Ishikawa (cell line): ENCODE measurements at regions not wholly inside any gene's neighbourhood (a gene's known extent, or its start where the extent isn't known, plus 50 kb on each side); places are given as distances from the start of the nearest gene placed in this dataset.

ENCODE experiments used
- CEBPB ChIP-seq: IDR thresholded peaks from 2 replicates; pipeline ENCODE4 v1.6.1; 2012
- CREB1 ChIP-seq: IDR thresholded peaks from 2 replicates; pipeline ENCODE4 v1.6.1; 2012; ENCODE audit warnings: low read depth
- EGR1 ChIP-seq: IDR thresholded peaks from 2 replicates; pipeline ENCODE4 v1.6.1; 2012
- EP300 ChIP-seq: IDR thresholded peaks from 2 replicates; pipeline ENCODE4 v1.6.1; 2012; ENCODE audit warnings: borderline replicate concordance
- FOXM1 ChIP-seq: IDR thresholded peaks from 2 replicates; pipeline ENCODE4 v1.6.1; 2012; ENCODE audit warnings: low read depth, borderline replicate concordance
- NFIC ChIP-seq: IDR thresholded peaks from 2 replicates; pipeline ENCODE4 v1.6.1; 2012
- RAD21 ChIP-seq: IDR thresholded peaks from 2 replicates; pipeline ENCODE4 v1.6.1; 2012; ENCODE audit warnings: low read depth
- TAF1 ChIP-seq: IDR thresholded peaks from 2 replicates; pipeline ENCODE4 v1.6.1; 2012; ENCODE audit warnings: low read depth, mild to moderate bottlenecking
- TCF12 ChIP-seq: IDR thresholded peaks from 2 replicates; pipeline ENCODE4 v1.6.1; 2012; ENCODE audit warnings: low read depth
- TEAD4 ChIP-seq: IDR thresholded peaks from 2 replicates; pipeline ENCODE4 v1.6.1; 2012
- YY1 ChIP-seq: IDR thresholded peaks from 2 replicates; pipeline ENCODE4 v1.6.1; 2012; ENCODE audit warnings: low read depth
- ZBTB7A ChIP-seq: IDR thresholded peaks from 2 replicates; pipeline ENCODE4 v1.6.1; 2012; ENCODE audit warnings: low read depth
- TF ChIP-seq, protein P1 (sequence below): IDR thresholded peaks from 2 replicates; pipeline ENCODE4 v1.6.1; 2012
- TF ChIP-seq, protein P2 (sequence below): IDR thresholded peaks from 2 replicates; pipeline ENCODE4 v1.6.1; 2012
- TF ChIP-seq, protein P3 (sequence below): IDR thresholded peaks from 2 replicates; pipeline ENCODE4 v1.6.1; 2012; ENCODE audit warnings: low read depth, mild to moderate bottlenecking

DNA sequence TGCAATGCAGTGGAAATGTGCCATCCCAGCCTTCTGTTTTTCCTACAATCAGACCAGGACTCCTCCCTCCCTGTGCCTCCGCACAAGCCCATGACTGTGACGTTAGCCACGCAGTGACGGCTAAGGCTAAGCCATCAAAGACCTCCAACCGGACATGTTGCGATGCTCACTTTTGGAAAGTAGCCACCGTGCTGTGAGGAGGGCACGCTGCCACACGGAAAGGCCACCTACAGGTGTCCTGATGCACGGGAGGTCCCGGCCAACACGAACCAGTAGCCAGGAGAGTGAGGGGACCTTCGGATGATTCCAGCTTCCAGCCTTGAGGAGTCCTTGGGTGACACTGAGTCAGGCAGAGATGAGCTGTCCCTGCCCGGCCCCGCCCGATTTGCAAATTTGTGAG lies 53.9 kb downstream of the FOXL1 start:
- TF ChIP-seq TCF12 (no peak), CREB1 (no peak), FOXM1 (no peak), ZBTB7A (no peak), EGR1 (no peak), TEAD4 (no peak), RAD21 (no peak), NFIC (no peak), YY1 (no peak), CEBPB (no peak), TAF1 (no peak), EP300 (no peak)
- TF ChIP-seq, protein P1, sequence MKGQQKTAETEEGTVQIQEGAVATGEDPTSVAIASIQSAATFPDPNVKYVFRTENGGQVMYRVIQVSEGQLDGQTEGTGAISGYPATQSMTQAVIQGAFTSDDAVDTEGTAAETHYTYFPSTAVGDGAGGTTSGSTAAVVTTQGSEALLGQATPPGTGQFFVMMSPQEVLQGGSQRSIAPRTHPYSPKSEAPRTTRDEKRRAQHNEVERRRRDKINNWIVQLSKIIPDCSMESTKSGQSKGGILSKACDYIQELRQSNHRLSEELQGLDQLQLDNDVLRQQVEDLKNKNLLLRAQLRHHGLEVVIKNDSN: no peak
- TF ChIP-seq, protein P2, sequence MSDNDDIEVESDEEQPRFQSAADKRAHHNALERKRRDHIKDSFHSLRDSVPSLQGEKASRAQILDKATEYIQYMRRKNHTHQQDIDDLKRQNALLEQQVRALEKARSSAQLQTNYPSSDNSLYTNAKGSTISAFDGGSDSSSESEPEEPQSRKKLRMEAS: no peak
- TF ChIP-seq, protein P3, sequence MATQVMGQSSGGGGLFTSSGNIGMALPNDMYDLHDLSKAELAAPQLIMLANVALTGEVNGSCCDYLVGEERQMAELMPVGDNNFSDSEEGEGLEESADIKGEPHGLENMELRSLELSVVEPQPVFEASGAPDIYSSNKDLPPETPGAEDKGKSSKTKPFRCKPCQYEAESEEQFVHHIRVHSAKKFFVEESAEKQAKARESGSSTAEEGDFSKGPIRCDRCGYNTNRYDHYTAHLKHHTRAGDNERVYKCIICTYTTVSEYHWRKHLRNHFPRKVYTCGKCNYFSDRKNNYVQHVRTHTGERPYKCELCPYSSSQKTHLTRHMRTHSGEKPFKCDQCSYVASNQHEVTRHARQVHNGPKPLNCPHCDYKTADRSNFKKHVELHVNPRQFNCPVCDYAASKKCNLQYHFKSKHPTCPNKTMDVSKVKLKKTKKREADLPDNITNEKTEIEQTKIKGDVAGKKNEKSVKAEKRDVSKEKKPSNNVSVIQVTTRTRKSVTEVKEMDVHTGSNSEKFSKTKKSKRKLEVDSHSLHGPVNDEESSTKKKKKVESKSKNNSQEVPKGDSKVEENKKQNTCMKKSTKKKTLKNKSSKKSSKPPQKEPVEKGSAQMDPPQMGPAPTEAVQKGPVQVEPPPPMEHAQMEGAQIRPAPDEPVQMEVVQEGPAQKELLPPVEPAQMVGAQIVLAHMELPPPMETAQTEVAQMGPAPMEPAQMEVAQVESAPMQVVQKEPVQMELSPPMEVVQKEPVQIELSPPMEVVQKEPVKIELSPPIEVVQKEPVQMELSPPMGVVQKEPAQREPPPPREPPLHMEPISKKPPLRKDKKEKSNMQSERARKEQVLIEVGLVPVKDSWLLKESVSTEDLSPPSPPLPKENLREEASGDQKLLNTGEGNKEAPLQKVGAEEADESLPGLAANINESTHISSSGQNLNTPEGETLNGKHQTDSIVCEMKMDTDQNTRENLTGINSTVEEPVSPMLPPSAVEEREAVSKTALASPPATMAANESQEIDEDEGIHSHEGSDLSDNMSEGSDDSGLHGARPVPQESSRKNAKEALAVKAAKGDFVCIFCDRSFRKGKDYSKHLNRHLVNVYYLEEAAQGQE: no peak

DNA sequence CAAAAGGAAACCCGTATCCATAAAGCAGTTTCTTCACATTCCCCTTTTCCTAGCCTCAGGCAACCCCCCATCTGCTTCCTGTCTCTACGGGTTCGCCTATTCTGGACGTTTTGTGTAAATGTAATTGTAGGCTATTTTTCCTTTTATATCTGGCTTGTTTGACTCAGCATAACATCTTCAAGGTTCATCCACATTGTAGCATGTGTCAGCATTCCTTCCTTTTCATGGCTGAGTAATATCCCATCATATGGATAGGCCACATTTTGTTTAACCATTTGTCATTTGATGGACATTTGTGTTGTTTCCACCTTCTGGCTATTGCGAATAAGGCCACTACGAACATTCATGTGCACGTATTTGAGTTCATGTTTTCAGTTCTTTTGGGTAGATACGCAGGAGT lies 54.6 kb downstream of the FOXL1 start:
- no peak for TF ChIP-seq EP300
- TF ChIP-seq FOXM1: no peak
- TF ChIP-seq NFIC: no peak
- TF ChIP-seq TCF12: no peak
- no peak for TF ChIP-seq YY1
- TF ChIP-seq CEBPB: no peak
- no peak for TF ChIP-seq CREB1
- no peak for TF ChIP-seq RAD21
- no peak for TF ChIP-seq TAF1

DNA sequence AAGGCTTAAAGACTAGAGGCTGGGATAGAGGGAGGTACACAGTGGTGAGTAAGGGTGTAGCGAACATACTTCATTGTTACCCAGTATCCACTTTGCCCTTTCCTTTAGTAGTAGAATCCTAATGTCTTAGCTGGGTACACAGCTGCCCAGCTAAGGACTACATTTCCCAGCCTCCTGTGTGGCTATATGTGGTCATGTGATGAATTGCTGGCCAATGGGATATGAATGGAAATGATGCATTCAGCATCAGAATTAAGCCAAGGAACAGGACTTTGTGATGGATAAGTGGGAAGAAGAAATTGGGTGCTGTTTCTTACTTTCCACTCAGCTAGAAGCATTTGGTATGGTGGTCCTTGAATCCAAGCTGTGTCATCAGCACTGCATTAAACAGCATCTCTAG lies 55.9 kb downstream of the FOXL1 start:
- TF ChIP-seq, protein P3: no peak
- TF ChIP-seq, protein P1: peak; percentile 79

DNA sequence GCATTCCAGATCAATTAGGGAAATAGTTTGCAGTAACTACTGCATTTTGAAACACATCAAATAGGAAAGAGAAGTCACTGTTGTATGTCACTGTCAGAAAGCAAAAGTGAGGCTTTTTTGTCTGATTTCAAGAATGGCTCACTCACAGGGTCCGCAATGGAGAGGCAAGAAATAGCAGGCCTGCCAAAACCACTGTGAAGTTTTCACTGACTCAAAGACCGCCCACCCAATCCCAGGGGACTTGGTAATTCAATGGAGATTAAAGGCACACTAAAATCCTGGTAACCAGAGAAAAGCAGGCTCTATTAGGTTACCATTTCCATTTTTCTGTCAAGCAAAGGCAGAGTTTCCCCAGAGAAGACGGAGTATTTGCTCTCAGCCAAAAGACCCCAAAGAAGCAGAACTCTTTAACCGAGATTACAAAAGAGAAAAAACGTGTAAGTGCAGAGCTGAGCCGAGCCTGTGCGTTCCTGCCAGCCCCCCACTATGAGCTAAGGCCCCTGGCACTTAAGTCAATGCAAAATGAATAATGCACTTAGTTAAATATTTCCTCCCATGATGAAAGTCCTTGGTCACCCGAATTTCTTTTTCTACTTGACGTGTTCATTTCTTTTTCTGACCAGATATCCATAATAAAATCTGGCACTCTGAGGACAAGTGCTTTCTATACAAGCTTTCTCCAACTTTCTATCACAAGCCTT lies 57.0 kb downstream of the FOXL1 start:
- no peak for TF ChIP-seq FOXM1

DNA sequence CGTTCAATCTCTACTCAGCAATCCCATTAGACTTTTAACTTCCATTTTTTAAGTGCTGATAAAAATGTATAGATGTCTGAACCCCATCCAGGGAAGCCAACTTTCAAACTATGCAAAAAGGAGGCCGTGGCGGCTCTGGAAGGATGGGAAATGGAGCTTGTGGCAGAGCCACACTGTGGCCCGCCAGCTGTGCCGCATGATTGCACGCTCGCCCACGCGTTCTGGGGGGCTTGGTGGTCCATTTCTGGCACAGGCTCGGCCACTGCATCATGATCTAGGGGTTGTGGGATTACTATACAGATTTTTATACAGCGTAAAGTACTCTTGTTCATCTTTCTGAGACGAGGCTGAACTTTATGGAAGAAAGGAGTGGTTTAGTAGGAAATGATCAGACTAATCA lies 57.6 kb downstream of the FOXL1 start:
- TF ChIP-seq, protein P2: no peak
- TF ChIP-seq EGR1 (no peak), TCF12 (no peak), CEBPB (no peak), TEAD4 (no peak), FOXM1 (no peak), CREB1 (no peak), YY1 (no peak), RAD21 (no peak), NFIC (no peak)
- TF ChIP-seq, protein P1: no peak
- TF ChIP-seq, protein P3: no peak
